SK-N-SH (cell line): ENCODE measurements at regions not wholly inside any gene's neighbourhood (a gene's known extent, or its start where the extent isn't known, plus 50 kb on each side); places are given as distances from the start of the nearest gene placed in this dataset.

Experiments
- CTCF ChIA-PET: fragments of 300-600, 350-600 bp; formaldehyde crosslinking; extraction: SDS; loops from one replicate; lab custom pipeline; 2021; lab: Yijun Ruan, JAX
- POLR2A ChIA-PET: fragments of 350-600 bp; sonication (Branson Sonifier 250); formaldehyde crosslinking; extraction: SDS; loops from one replicate; lab custom pipeline; 2020; ENCODE audit warnings: antibody characterized with exemption, inconsistent platforms; lab: Yijun Ruan, JAX
- DNase-seq: peaks from one replicate; pipeline ENCODE4 v3.0.0; 2012
- H2AFZ ChIP-seq: fragments of 200-600 bp; sonication (generic); 2 replicates; pipeline ENCODE4 v1.8.1; 2016; ENCODE audit warnings: antibody characterized with exemption, mild to moderate bottlenecking, low read depth
- H3F3A ChIP-seq: fragments of 200-600 bp; sonication (generic); replicated peaks from 2 replicates; pipeline ENCODE3; 2016; ENCODE audit warnings: antibody characterized with exemption, mild to moderate bottlenecking; ENCODE audit not compliant: insufficient read depth
- H3K27ac ChIP-seq, 2 experiments: fragments of 200-500 bp in 1 of 2; fragments of 200-600 bp in 1 of 2; sonication (Bioruptor generic) in 1 of 2; sonication (generic), shearing (Covaris generic) in 1 of 2; 2 replicates each; pipeline versions ENCODE4 v1.5.1 to v1.6.1; 2014 to 2016; ENCODE audit warnings: low read depth in 2 of 2, inconsistent platforms in 1 of 2, low read length in 1 of 2, mild to moderate bottlenecking in 1 of 2, mixed read lengths in 1 of 2
- H3K27me3 ChIP-seq: fragments of 200-600 bp; sonication (generic), shearing (Covaris generic); 2 replicates; pipeline ENCODE4 v1.6.1; 2016; ENCODE audit warnings: mixed run types; ENCODE audit not compliant: insufficient read depth
- H3K36me3 ChIP-seq, 2 experiments: fragments of 200-500 bp in 1 of 2; fragments of 200-600 bp in 1 of 2; sonication (Bioruptor generic) in 1 of 2; sonication (generic) in 1 of 2; replicated peaks in 1 of 2; 2 replicates each; pipeline versions ENCODE3 to v1.5.1; 2014 to 2016; ENCODE audit warnings: low read length in 1 of 2, mild to moderate bottlenecking in 1 of 2; ENCODE audit not compliant: insufficient read depth in 2 of 2, control insufficient read depth in 1 of 2
- H3K4me1 ChIP-seq, 2 experiments: fragments of 200-500 bp in 1 of 2; fragments of 200-600 bp in 1 of 2; sonication (Bioruptor generic) in 1 of 2; sonication (generic), shearing (Covaris generic) in 1 of 2; 2 replicates each; pipeline versions ENCODE4 v1.5.1 to v1.6.1; 2014 to 2016; ENCODE audit warnings: low read depth in 1 of 2, low read length in 1 of 2, mixed run types in 1 of 2; ENCODE audit not compliant: insufficient read depth in 2 of 2, control insufficient read depth in 1 of 2
- H3K4me2 ChIP-seq: fragments of 200-600 bp; sonication (generic), shearing (Covaris generic); 2 replicates; pipeline ENCODE4 v1.6.1; 2017; ENCODE audit warnings: mixed run types
- H3K4me3 ChIP-seq, 2 experiments: fragments of 200-500 bp in 1 of 2; fragments of 200-600 bp in 1 of 2; sonication (Bioruptor generic) in 1 of 2; sonication (generic), shearing (Covaris generic) in 1 of 2; 2 replicates each; pipeline versions ENCODE4 v1.5.1 to v1.8.1; 2014 to 2016; ENCODE audit warnings: low read depth in 2 of 2, inconsistent platforms in 1 of 2, low read length in 1 of 2, mild to moderate bottlenecking in 1 of 2, mixed read lengths in 1 of 2, moderate library complexity in 1 of 2
- H3K79me2 ChIP-seq: fragments of 200-600 bp; sonication (generic); 2 replicates; pipeline ENCODE4 v1.8.1; 2017; ENCODE audit warnings: mild to moderate bottlenecking; ENCODE audit not compliant: insufficient read depth
- H3K9ac ChIP-seq: fragments of 200-600 bp; sonication (generic); 2 replicates; pipeline ENCODE4 v1.6.1; 2017; ENCODE audit warnings: mixed run types
- H3K9me2 ChIP-seq: fragments of 200-600 bp; sonication (generic); 2 replicates; pipeline ENCODE4 v1.6.1; 2017; ENCODE audit warnings: mixed run types
- H3K9me3 ChIP-seq: fragments of 200-600 bp; sonication (generic); 2 replicates; pipeline ENCODE4 v1.6.1; 2017; ENCODE audit warnings: mixed run types, mild to moderate bottlenecking, moderate library complexity
- H4K20me1 ChIP-seq: fragments of 200-600 bp; sonication (generic); 2 replicates; pipeline ENCODE4 v1.6.1; 2017; ENCODE audit warnings: mild to moderate bottlenecking, mixed run types; ENCODE audit not compliant: insufficient read depth
- CHD2 ChIP-seq: fragments of 150-350 bp; IDR thresholded peaks from 2 replicates; pipeline ENCODE4 v1.6.1; 2018; ENCODE audit warnings: low read length; ENCODE audit not compliant: partially characterized antibody
- EP300 ChIP-seq, 2 experiments: IDR thresholded peaks; 2 replicates each; pipeline versions ENCODE4 v1.4.0 to v1.6.1; 2012; ENCODE audit warnings: borderline replicate concordance in 1 of 2, low read depth in 1 of 2, low read length in 1 of 2
- EZH2phosphoT487 ChIP-seq: fragments of 200-600 bp; sonication (generic); IDR thresholded peaks from 2 replicates; pipeline ENCODE4 v1.6.1; 2017; ENCODE audit warnings: low read depth, mixed run types, mild to moderate bottlenecking, antibody characterized with exemption, moderate library complexity, borderline replicate concordance
- FOXJ3 ChIP-seq: sonication (generic); formaldehyde crosslinking; IDR thresholded peaks from 2 replicates; pipeline ENCODE4 v1.5.1; 2020; ENCODE audit warnings: mild to moderate bottlenecking, missing genetic modification reagents
- GATA2 ChIP-seq: sonication (generic); formaldehyde crosslinking; IDR thresholded peaks from 2 replicates; pipeline ENCODE4 v1.5.0; 2020; ENCODE audit warnings: mild to moderate bottlenecking, missing genetic modification reagents
- MXI1 ChIP-seq: IDR thresholded peaks from 2 replicates; pipeline ENCODE4 v1.6.1; 2012; ENCODE audit warnings: mild to moderate bottlenecking, low read depth, low read length, improper control_type of control experiment
- NFIC ChIP-seq: IDR thresholded peaks from 2 replicates; pipeline ENCODE4 v1.4.0; 2012; ENCODE audit warnings: borderline replicate concordance
- POLR2AphosphoS5 ChIP-seq: IDR thresholded peaks from 2 replicates; pipeline ENCODE4 v1.6.1; 2012; ENCODE audit warnings: low read depth, low read length
- RAD21 ChIP-seq: IDR thresholded peaks from 2 replicates; pipeline ENCODE4 v1.6.1; 2012; ENCODE audit warnings: mild to moderate bottlenecking, low read length
- RCOR1 ChIP-seq: fragments of 150-350 bp; IDR thresholded peaks from 2 replicates; pipeline ENCODE4 v1.6.1; 2017; ENCODE audit warnings: antibody characterized with exemption, low read length
- SIN3A ChIP-seq: IDR thresholded peaks from 2 replicates; pipeline ENCODE4 v1.6.1; 2012; ENCODE audit warnings: low read depth, mild to moderate bottlenecking, low read length, moderate library complexity, borderline replicate concordance
- SMC3 ChIP-seq: IDR thresholded peaks from 2 replicates; pipeline ENCODE4 v1.6.1; 2012; ENCODE audit warnings: low read depth, low read length, improper control_type of control experiment
- WGBS: methylation state at CpG from one replicate; pipeline ENCODE4 v1.1.6; 2017; ENCODE audit warnings: low lambda C conversion rate; 5-methylcytosine and 5-hydroxymethylcytosine counted together
- TF ChIP-seq, protein P1 (sequence below): fragments of 150-350 bp; IDR thresholded peaks from 2 replicates; pipeline ENCODE4 v1.6.1; 2017; ENCODE audit warnings: antibody characterized with exemption, low read length, low read depth, borderline replicate concordance
- TF ChIP-seq, protein P2 (sequence below): IDR thresholded peaks from 2 replicates; pipeline ENCODE4 v1.4.0; 2012; ENCODE audit warnings: low read depth, borderline replicate concordance
- TF ChIP-seq, protein P3 (sequence below): fragments of 200-600 bp; sonication (generic); IDR thresholded peaks from 2 replicates; pipeline ENCODE4 v1.6.1; 2017; ENCODE audit warnings: antibody characterized with exemption, mild to moderate bottlenecking, moderate library complexity

DNA sequence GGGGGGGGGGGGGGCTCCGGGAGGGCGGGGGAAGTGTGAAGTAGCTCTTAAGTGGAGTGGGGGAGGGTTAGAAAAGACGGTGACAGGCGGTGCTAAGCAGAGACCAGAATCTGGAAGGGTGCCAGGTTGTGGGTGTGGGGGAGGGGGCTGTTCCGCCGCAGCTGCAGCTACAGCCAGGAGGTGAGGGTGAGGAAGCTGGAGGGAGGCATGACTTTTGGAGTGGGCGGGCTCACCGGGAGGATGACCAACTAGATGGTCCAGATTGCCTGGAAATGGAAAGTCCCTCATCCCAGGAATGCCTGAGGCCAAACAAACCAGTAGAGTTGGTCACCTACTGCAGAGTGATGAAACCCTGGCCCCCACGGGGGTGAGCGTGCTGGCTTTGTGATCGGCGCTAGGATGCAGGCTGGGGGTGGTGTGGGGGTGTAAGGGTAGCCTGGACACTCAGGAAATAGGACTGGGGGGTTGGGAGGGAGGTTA is 158.1 kb upstream of the SHB start:
- no peaks in the 10 kb centered on the region for H3K9me2 ChIP-seq
- ChIA-PET CTCF (interaction anchor here (0.6 to 4.5 kb wide), 8 partner anchors 10 to 313 kb away, joined by 3 to 13 read pairs (median 4); no protein-coding TSS in a partner anchor), POLR2A (interaction anchor here (0.9 to 2.1 kb wide), 4 partner anchors 10 to 73 kb away, joined by 3 to 7 read pairs (median 4); no protein-coding TSS in a partner anchor)
- H3K27ac ChIP-seq, result peak overlapping the region in 1 of 2 experiments; percentile 88; a peak in 2 of 4 replicates
- H3K4me3 ChIP-seq, result peak overlapping the region; percentile 16 to 47; a peak in 3 of 4 replicates
- H3K4me2 ChIP-seq, result peak overlapping the region; percentile 45
- 1% methylated on average over 11 of the region's 12 CpGs for WGBS
- peaks cover 8 to 29% of the 10 kb centered on the region in 2 experiments; a peak in 3 of 4 replicates for H3K4me1 ChIP-seq
- peak; percentile 75 for DNase-seq
- no peaks in the 10 kb centered on the region for H3K36me3 ChIP-seq
- no peak overlapping the region for H3K9ac ChIP-seq
- H3K27me3 ChIP-seq, result peaks cover 12% of the 10 kb centered on the region; the same call in 1 of the 2 replicates
- no peaks in the 10 kb centered on the region for H3F3A ChIP-seq
- TF ChIP-seq EP300 (IDR thresholded peaks at IDR 0.05; ENCODE audit: borderline replicate concordance in 1 of 2, low read depth in 1 of 2, low read length in 1 of 2) (peak in 1 of 2 experiments; percentile 54; a peak in 2 of 4 replicates), POLR2AphosphoS5 (no peak), RCOR1 (peak; percentile 53; the same call in 1 of the 2 replicates), RAD21 (peak; percentile 34), FOXJ3 (CRISPR knock-in tag) (0 out of 2 replicates have a peak, but pooled peaks have one; percentile 15), MXI1 (0 out of 2 replicates have a peak, but pooled peaks have one; percentile 35), SMC3 (peak; percentile 9; the same call in 1 of the 2 replicates), CHD2 (peak; percentile 82), NFIC (peak; percentile 74)
- TF ChIP-seq, protein P1, sequence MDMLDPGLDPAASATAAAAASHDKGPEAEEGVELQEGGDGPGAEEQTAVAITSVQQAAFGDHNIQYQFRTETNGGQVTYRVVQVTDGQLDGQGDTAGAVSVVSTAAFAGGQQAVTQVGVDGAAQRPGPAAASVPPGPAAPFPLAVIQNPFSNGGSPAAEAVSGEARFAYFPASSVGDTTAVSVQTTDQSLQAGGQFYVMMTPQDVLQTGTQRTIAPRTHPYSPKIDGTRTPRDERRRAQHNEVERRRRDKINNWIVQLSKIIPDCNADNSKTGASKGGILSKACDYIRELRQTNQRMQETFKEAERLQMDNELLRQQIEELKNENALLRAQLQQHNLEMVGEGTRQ, result no peak
- TF ChIP-seq, all 33 proteins: peak for 8
- Histone ChIP-seq H3K9me3 (no peaks in the 10 kb centered on the region), H3K79me2 (no peaks in the 10 kb centered on the region), H2AFZ (no peak overlapping the region), H4K20me1 (no peaks in the 10 kb centered on the region)

DNA sequence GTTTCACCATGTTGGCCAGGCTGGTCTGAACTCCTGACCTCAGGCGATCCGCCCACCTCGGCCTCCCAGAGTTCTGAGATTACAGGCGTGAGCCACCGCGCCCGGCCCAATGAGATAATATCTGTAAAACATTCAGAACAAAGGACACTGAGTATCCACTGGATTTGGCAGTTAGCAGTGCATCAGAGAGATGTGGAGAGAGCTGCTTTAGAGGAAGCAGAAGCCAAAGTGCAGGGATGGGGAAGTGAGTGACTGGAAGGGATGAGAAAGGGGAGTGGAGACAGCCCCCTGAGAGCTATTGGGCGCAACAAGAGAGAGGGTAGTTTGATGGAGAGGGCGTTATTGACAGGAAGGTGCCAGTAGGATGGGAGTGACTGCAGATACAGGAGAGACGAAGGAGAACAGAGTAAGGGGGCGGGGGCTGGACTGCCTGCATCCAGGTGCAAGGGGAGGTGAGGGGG is 157.5 kb upstream of the SHB start:
- Histone ChIP-seq H3K4me3 (no peak overlapping the region; a peak in 1 of 4 replicates), H3K9me3 (no peaks in the 10 kb centered on the region), H3K79me2 (no peaks in the 10 kb centered on the region), H4K20me1 (no peaks in the 10 kb centered on the region), H3K4me2 (no peak overlapping the region), H3K9ac (no peak overlapping the region), H3K9me2 (no peaks in the 10 kb centered on the region), H3F3A (no peaks in the 10 kb centered on the region), H3K36me3 (no peaks in the 10 kb centered on the region), H3K4me1 (peaks cover 8 to 26% of the 10 kb centered on the region in 2 experiments; a peak in 3 of 4 replicates), H3K27ac (peak overlapping the region in 1 of 2 experiments; percentile 44; a peak in 2 of 4 replicates), H3K27me3 (peaks cover 12% of the 10 kb centered on the region; the same call in 1 of the 2 replicates), H2AFZ (no peak overlapping the region)
- ChIA-PET CTCF (interaction anchor here (0.6 to 4.5 kb wide), 5 partner anchors 9 to 313 kb away, joined by 3 to 13 read pairs (median 4); no protein-coding TSS in a partner anchor), POLR2A (interaction anchor here (0.9 to 2.1 kb wide), 4 partner anchors 10 to 74 kb away, joined by 3 to 7 read pairs (median 4); no protein-coding TSS in a partner anchor)
- WGBS, result 21% methylated on average over 11 of the region's 11 CpGs
- no peak for DNase-seq
- TF ChIP-seq NFIC (no peak), SMC3 (no peak), GATA2 (CRISPR knock-in tag) (peak; percentile 23; the same call in 1 of the 2 replicates), SIN3A (no peak), EZH2phosphoT487 (no peak)
- TF ChIP-seq, protein P2, sequence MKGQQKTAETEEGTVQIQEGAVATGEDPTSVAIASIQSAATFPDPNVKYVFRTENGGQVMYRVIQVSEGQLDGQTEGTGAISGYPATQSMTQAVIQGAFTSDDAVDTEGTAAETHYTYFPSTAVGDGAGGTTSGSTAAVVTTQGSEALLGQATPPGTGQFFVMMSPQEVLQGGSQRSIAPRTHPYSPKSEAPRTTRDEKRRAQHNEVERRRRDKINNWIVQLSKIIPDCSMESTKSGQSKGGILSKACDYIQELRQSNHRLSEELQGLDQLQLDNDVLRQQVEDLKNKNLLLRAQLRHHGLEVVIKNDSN, result no peak
- TF ChIP-seq, protein P3, sequence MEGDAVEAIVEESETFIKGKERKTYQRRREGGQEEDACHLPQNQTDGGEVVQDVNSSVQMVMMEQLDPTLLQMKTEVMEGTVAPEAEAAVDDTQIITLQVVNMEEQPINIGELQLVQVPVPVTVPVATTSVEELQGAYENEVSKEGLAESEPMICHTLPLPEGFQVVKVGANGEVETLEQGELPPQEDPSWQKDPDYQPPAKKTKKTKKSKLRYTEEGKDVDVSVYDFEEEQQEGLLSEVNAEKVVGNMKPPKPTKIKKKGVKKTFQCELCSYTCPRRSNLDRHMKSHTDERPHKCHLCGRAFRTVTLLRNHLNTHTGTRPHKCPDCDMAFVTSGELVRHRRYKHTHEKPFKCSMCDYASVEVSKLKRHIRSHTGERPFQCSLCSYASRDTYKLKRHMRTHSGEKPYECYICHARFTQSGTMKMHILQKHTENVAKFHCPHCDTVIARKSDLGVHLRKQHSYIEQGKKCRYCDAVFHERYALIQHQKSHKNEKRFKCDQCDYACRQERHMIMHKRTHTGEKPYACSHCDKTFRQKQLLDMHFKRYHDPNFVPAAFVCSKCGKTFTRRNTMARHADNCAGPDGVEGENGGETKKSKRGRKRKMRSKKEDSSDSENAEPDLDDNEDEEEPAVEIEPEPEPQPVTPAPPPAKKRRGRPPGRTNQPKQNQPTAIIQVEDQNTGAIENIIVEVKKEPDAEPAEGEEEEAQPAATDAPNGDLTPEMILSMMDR, result no peak
